Endothelial cell of umbilical vein (primary cell): ENCODE measurements at regions not wholly inside any gene's neighbourhood (a gene's known extent, or its start where the extent isn't known, plus 50 kb on each side); places are given as distances from the start of the nearest gene placed in this dataset.

Experiments
- BruUV-seq: library from RNA; stranded (reverse); fragments of 400-500 nt; replicated peaks from 2 replicates; lab custom pipeline; 2021; lab: Mats Ljungman, UMichigan
- CTCF ChIA-PET: fragments of 300-600, 350-600 bp; sonication (Branson Sonifier 250); formaldehyde crosslinking; loops from one replicate; lab custom pipeline; 2021; ENCODE audit warnings: antibody characterized with exemption, inconsistent platforms; lab: Charles Lee
- POLR2A ChIA-PET: fragments of 300-600, 350-600 bp; sonication (Branson Sonifier 250); formaldehyde crosslinking; loops from one replicate; lab custom pipeline; 2021; ENCODE audit warnings: antibody characterized with exemption, inconsistent platforms; lab: Charles Lee
- DNase-seq: peaks from one replicate; pipeline ENCODE4 v3.0.0-alpha.2; 2011; ENCODE audit warnings: low read depth, low spot score
- FAIRE-seq: peaks from 2 replicates; lab custom pipeline; 2011; peaks lifted over from hg19 to GRCh38; lab: Jason Lieb, UNC
- H2AFZ ChIP-seq: 2 replicates; pipeline ENCODE4 v1.6.0; 2012; ENCODE audit warnings: low read depth, low read length, control low read depth, inconsistent platforms
- H3K27ac ChIP-seq: 2 replicates; pipeline ENCODE4 v1.5.1; 2011; ENCODE audit warnings: low read depth, mild to moderate bottlenecking, control low read depth, low read length, moderate library complexity; ENCODE audit not compliant: insufficient read depth
- H3K27me3 ChIP-seq, 2 experiments: 2 replicates each; pipeline versions ENCODE4 v1.6.0 to v1.6.1; 2011; ENCODE audit warnings: low read length in 2 of 2, mixed read lengths in 1 of 2; ENCODE audit not compliant: control insufficient read depth in 2 of 2, insufficient read depth in 2 of 2
- H3K36me3 ChIP-seq, 2 experiments: 2 replicates in 1 of 2; 3 replicates in 1 of 2; pipeline ENCODE4 v1.5.1; 2011; ENCODE audit warnings: low read length in 2 of 2, mild to moderate bottlenecking in 1 of 2, moderate library complexity in 1 of 2; ENCODE audit not compliant: control insufficient read depth in 2 of 2, insufficient read depth in 2 of 2; ENCODE audit errors: extremely low read depth in 1 of 2
- H3K4me1 ChIP-seq: 3 replicates; pipeline ENCODE4 v1.5.1; 2011; ENCODE audit warnings: mild to moderate bottlenecking, low read length; ENCODE audit not compliant: control insufficient read depth, insufficient read depth; ENCODE audit errors: extremely low read depth
- H3K4me2 ChIP-seq: 2 replicates; pipeline ENCODE4 v1.6.1; 2011; ENCODE audit warnings: low read length, control low read depth, mixed read lengths; ENCODE audit not compliant: insufficient read depth
- H3K4me3 ChIP-seq, 3 experiments: fragments of 200-600 bp in 1 of 3; sonication (generic), shearing (Covaris generic) in 1 of 3; replicated peaks in 1 of 3; 2 replicates each; pipeline ENCODE4 v1.5.1; 2011 to 2016; ENCODE audit warnings: control low read depth in 3 of 3, low read length in 3 of 3, mild to moderate bottlenecking in 2 of 3, inconsistent platforms in 1 of 3, low read depth in 1 of 3, moderate library complexity in 1 of 3; ENCODE audit not compliant: insufficient read depth in 1 of 3
- H3K79me2 ChIP-seq: 2 replicates; pipeline ENCODE4 v1.6.0; 2012; ENCODE audit warnings: low read length, inconsistent platforms; ENCODE audit not compliant: control insufficient read depth, insufficient read depth
- H3K9ac ChIP-seq: replicated peaks from 2 replicates; pipeline ENCODE3; 2011; ENCODE audit warnings: low read length, control low read depth; ENCODE audit not compliant: insufficient read depth; ENCODE audit errors: extremely low read depth
- H3K9me1 ChIP-seq: replicated peaks from 3 replicates; pipeline ENCODE4 v1.6.0; 2011; ENCODE audit warnings: mild to moderate bottlenecking, low read length; ENCODE audit not compliant: control insufficient read depth, insufficient read depth; ENCODE audit errors: extremely low read depth
- H3K9me3 ChIP-seq: replicated peaks from 2 replicates; pipeline ENCODE4 v1.5.1; 2012; ENCODE audit warnings: low read length, inconsistent platforms; ENCODE audit not compliant: control insufficient read depth, insufficient read depth
- H4K20me1 ChIP-seq: replicated peaks from 2 replicates; pipeline ENCODE3; 2011; ENCODE audit warnings: mild to moderate bottlenecking, low read length; ENCODE audit not compliant: control insufficient read depth, insufficient read depth; ENCODE audit errors: extremely low read depth
- EZH2 ChIP-seq: IDR thresholded peaks from 2 replicates; pipeline ENCODE4 v1.6.1; 2012; ENCODE audit warnings: borderline replicate concordance, low read depth, mild to moderate bottlenecking, moderate library complexity, low read length, inconsistent platforms; ENCODE audit not compliant: severe bottlenecking
- FOS ChIP-seq: IDR thresholded peaks from 2 replicates; pipeline ENCODE4 v1.6.1; 2011; ENCODE audit warnings: mild to moderate bottlenecking, low read length, moderate library complexity, borderline replicate concordance; ENCODE audit not compliant: insufficient read depth
- GATA2 ChIP-seq: IDR thresholded peaks from 2 replicates; pipeline ENCODE4 v1.7.0; 2011; ENCODE audit warnings: low read depth, mild to moderate bottlenecking, moderate library complexity, mixed read lengths, low read length; ENCODE audit not compliant: insufficient read length, insufficient read depth
- JUN ChIP-seq: IDR thresholded peaks from 2 replicates; pipeline ENCODE4 v1.6.1; 2011; ENCODE audit warnings: borderline replicate concordance, low read depth; ENCODE audit not compliant: insufficient read length, insufficient read depth
- MYC ChIP-seq: IDR thresholded peaks from one replicate; pipeline ENCODE4 v1.6.1; 2011; ENCODE audit warnings: mild to moderate bottlenecking, low read depth, low read length
- POLR2A ChIP-seq: IDR thresholded peaks from 2 replicates; pipeline ENCODE4 v1.6.1; 2012; ENCODE audit warnings: low read depth, mild to moderate bottlenecking, control low read depth, low read length
- POLR2AphosphoS5 ChIP-seq: IDR thresholded peaks from 2 replicates; pipeline ENCODE4 v1.6.1; 2012; ENCODE audit warnings: low read depth, mild to moderate bottlenecking, control low read depth, low read length, moderate library complexity; ENCODE audit not compliant: insufficient read depth
- dilution Hi-C: fragments of 300-500 bp; cut with MboI; formaldehyde crosslinking; loops from one replicate; pipeline ENCODE4 v1.15.0; 2019; ENCODE audit warnings: low sequenced_read_pairs; ENCODE audit not compliant: extremely low pct_ligation_motif_present
- intact Hi-C: fragments of 100-400 bp; cut with micrococcal nuclease; formaldehyde crosslinking; loops from one replicate; pipeline ENCODE4 v1.10.0; 2022
- TF ChIP-seq, protein P1 (sequence below), 2 donors: IDR thresholded peaks; 1 replicate in 1 of 2; 2 replicates in 1 of 2; pipeline ENCODE4 v1.5.1; 2011; ENCODE audit warnings: low read length in 2 of 2, mild to moderate bottlenecking in 2 of 2, moderate library complexity in 2 of 2, control low read depth in 1 of 2, inconsistent platforms in 1 of 2, low read depth in 1 of 2; ENCODE audit not compliant: insufficient read depth in 1 of 2; ENCODE audit errors: extremely low read depth in 1 of 2
- TF ChIP-seq, protein P2 (sequence below): IDR thresholded peaks from 2 replicates; pipeline ENCODE4 v1.6.1; 2011; ENCODE audit not compliant: insufficient read depth, insufficient read length

- DNase-seq (no peak), FAIRE-seq (no peak)
Measured at GRCh38 chr5:56673171-56673570, 142.2 kb upstream of the MAP3K1 start.

DNA sequence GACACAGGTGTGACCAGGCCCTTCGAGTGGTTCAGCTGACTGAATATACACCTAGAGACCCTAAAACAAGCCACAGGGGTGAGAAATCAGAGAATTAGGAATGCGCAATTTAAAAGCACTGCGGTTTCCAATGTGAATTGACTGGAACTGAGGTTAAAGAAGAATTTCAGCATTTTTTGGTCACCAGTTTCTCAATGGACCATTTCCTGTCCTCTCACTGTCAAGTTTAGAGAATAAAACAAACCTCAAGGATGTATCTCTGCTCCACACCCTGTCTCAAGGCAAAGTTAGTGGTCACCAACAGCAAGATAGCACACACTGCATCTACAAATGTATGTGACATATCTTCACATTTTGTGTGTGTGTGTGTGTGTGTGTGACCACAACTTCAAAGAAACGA is 143.8 kb upstream of the MAP3K1 start:
- H3K9me1 ChIP-seq = no peaks in the 10 kb centered on the region
- H3K9me3 ChIP-seq = no peaks in the 10 kb centered on the region
- peaks cover 5% of the 10 kb centered on the region in 2 experiments for H3K27me3 ChIP-seq
- no peaks in the 10 kb centered on the region for H3K4me1 ChIP-seq
- no peaks in the 10 kb centered on the region for H3K79me2 ChIP-seq
- DNase-seq = no peak
- CTCF ChIA-PET = no interaction called here
- intact Hi-C loops = no loop called here
- FAIRE-seq = no peak
- no peak overlapping the region for H3K27ac ChIP-seq
- POLR2A ChIA-PET = no interaction called here
- dilution Hi-C loops = no loop called here
- H3K4me3 ChIP-seq = no peak overlapping the region
- no TSS peak for BruUV-seq
- H3K4me2 ChIP-seq = no peak overlapping the region
- no peak for TF ChIP-seq POLR2A
- TF ChIP-seq MYC = no peak
- TF ChIP-seq FOS = no peak
- no peak for TF ChIP-seq JUN
- no peak for TF ChIP-seq GATA2
- TF ChIP-seq, protein P1, sequence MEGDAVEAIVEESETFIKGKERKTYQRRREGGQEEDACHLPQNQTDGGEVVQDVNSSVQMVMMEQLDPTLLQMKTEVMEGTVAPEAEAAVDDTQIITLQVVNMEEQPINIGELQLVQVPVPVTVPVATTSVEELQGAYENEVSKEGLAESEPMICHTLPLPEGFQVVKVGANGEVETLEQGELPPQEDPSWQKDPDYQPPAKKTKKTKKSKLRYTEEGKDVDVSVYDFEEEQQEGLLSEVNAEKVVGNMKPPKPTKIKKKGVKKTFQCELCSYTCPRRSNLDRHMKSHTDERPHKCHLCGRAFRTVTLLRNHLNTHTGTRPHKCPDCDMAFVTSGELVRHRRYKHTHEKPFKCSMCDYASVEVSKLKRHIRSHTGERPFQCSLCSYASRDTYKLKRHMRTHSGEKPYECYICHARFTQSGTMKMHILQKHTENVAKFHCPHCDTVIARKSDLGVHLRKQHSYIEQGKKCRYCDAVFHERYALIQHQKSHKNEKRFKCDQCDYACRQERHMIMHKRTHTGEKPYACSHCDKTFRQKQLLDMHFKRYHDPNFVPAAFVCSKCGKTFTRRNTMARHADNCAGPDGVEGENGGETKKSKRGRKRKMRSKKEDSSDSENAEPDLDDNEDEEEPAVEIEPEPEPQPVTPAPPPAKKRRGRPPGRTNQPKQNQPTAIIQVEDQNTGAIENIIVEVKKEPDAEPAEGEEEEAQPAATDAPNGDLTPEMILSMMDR (IDR thresholded peaks at IDR 0.05; ENCODE audit: extremely low read depth in 1 of 2, insufficient read depth in 1 of 2, low read depth in 1 of 2, low read length in 2 of 2) = no peak
- no peak for TF ChIP-seq POLR2AphosphoS5
- TF ChIP-seq EZH2 = no peak
- TF ChIP-seq, protein P2, sequence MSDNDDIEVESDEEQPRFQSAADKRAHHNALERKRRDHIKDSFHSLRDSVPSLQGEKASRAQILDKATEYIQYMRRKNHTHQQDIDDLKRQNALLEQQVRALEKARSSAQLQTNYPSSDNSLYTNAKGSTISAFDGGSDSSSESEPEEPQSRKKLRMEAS = no peak
- no peaks in the 10 kb centered on the region for H4K20me1 ChIP-seq
- H3K36me3 ChIP-seq = no peaks in the 10 kb centered on the region
- no peak overlapping the region for H3K9ac ChIP-seq
- H2AFZ ChIP-seq = no peak overlapping the region

More at GRCh38 chr5:56673171-56673570, 142.2 kb upstream of the MAP3K1 start:
- H3K9ac ChIP-seq = no peak overlapping the region
- no peaks in the 10 kb centered on the region for H3K9me1 ChIP-seq
- no peak overlapping the region for H3K4me3 ChIP-seq
- H2AFZ ChIP-seq = no peak overlapping the region
- intact Hi-C loops (no loop called here), dilution Hi-C loops (no loop called here)
- peaks cover 8 to 9% of the 10 kb centered on the region in 2 experiments for H3K27me3 ChIP-seq
- H3K9me3 ChIP-seq = no peaks in the 10 kb centered on the region
- no peak overlapping the region for H3K27ac ChIP-seq
- TF ChIP-seq MYC (no peak), EZH2 (no peak), POLR2A (no peak), FOS (no peak), POLR2AphosphoS5 (no peak)
- ChIA-PET CTCF (no interaction called here), POLR2A (no interaction called here)
- no peaks in the 10 kb centered on the region for H3K36me3 ChIP-seq
- no peak overlapping the region for H3K4me2 ChIP-seq
- no peaks in the 10 kb centered on the region for H3K79me2 ChIP-seq
- no TSS peak for BruUV-seq
- no peaks in the 10 kb centered on the region for H4K20me1 ChIP-seq
- H3K4me1 ChIP-seq = no peaks in the 10 kb centered on the region
